CD4-positive, CD25-positive, alpha-beta regulatory T cell (primary cell): ENCODE measurements at regions not wholly inside any gene's neighbourhood (a gene's known extent, or its start where the extent isn't known, plus 50 kb on each side); places are given as distances from the start of the nearest gene placed in this dataset.

Experiments used
- ATAC-seq, 2 donors: fragments of 150-1000 bp; cut with Tn5 transposase; one replicate each; pipeline ENCODE4 v1.10.0; 2021; ENCODE audit warnings: low read depth in 2 of 2, moderate number of reproducible peaks in 2 of 2, moderate library complexity in 1 of 2
- DNase-seq, 3 donors: peaks; one replicate each; pipeline versions ENCODE4 v3.0.0 to v3.0.0-alpha.2; 2012 to 2022; ENCODE audit warnings: mixed read lengths in 1 of 3
- H3K27ac ChIP-seq: one replicate; pipeline ENCODE4 v1.7.0; 2013; ENCODE audit warnings: mild to moderate bottlenecking, low read length; ENCODE audit not compliant: insufficient read depth, poor library complexity, severe bottlenecking
- H3K27me3 ChIP-seq: one replicate; pipeline ENCODE4 v1.7.0; 2013; ENCODE audit warnings: low read length; ENCODE audit not compliant: control insufficient read depth, insufficient read depth
- H3K36me3 ChIP-seq: one replicate; pipeline ENCODE4 v1.7.0; 2013; ENCODE audit warnings: mild to moderate bottlenecking, low read length, moderate library complexity; ENCODE audit not compliant: control insufficient read depth, insufficient read depth
- H3K4me1 ChIP-seq: 2 replicates; pipeline ENCODE4 v1.7.0; 2013; ENCODE audit warnings: mild to moderate bottlenecking, low read length; ENCODE audit not compliant: insufficient read depth, control insufficient read depth, poor library complexity, severe bottlenecking
- H3K4me3 ChIP-seq: one replicate; pipeline ENCODE4 v1.7.0; 2013; ENCODE audit warnings: low read depth, mild to moderate bottlenecking, low read length, moderate library complexity
- H3K9me3 ChIP-seq, 2 experiments: 1 replicate in 1 of 2; 2 replicates in 1 of 2; pipeline ENCODE4 v1.7.0; 2013; ENCODE audit warnings: low read length in 2 of 2, mild to moderate bottlenecking in 1 of 2, moderate library complexity in 1 of 2; ENCODE audit not compliant: control insufficient read depth in 2 of 2
- H3K27ac Mint-ChIP-seq, 3 donors: one replicate each; pipeline ENCODE4 v1.8.0; 2020 to 2022; ENCODE audit warnings: mild to moderate bottlenecking in 3 of 3, mixed read lengths in 3 of 3, moderate library complexity in 2 of 3
- H3K27me3 Mint-ChIP-seq: one replicate; pipeline ENCODE4 v1.8.0; 2022; ENCODE audit warnings: mild to moderate bottlenecking, mixed read lengths
- H3K36me3 Mint-ChIP-seq: one replicate; pipeline ENCODE4 v1.8.0; 2020; ENCODE audit warnings: mixed read lengths
- H3K4me1 Mint-ChIP-seq, 4 donors: one replicate each; pipeline ENCODE4 v1.8.0; 2020 to 2022; ENCODE audit warnings: mixed read lengths in 4 of 4, mild to moderate bottlenecking in 1 of 4
- H3K4me3 Mint-ChIP-seq, 4 donors: one replicate each; pipeline ENCODE4 v1.8.0; 2020 to 2022; ENCODE audit warnings: mild to moderate bottlenecking in 4 of 4, mixed read lengths in 4 of 4, moderate library complexity in 3 of 4
- H3K9me3 Mint-ChIP-seq, 7 donors: one replicate each; pipeline ENCODE4 v1.8.0; 2020 to 2022; ENCODE audit warnings: mixed read lengths in 7 of 7, mild to moderate bottlenecking in 3 of 7, moderate library complexity in 2 of 7

DNA sequence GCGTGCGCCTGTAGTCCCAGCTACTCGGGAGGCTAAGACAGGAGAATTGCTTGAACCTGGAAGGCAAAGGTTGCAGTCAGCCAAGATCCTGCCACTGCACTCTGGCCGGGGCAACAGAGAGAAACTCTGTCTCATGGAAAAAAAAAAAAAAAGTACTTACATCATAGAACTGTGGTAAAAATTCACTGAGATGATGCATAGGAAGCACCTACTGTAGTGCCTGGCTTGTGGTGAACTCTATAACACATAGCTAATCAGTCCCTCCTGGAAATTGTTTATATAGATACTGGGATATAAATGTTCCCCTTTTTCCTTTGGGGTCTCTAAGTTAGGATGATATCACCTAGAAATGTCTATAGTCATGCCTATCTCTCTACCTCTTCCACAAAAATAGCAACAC, 89.7 kb upstream of the CPM start:
- no peak for DNase-seq
- Histone ChIP-seq H3K27ac (no peak overlapping the region), H3K4me1 (no peaks in the 10 kb centered on the region), H3K9me3 (no peaks in the 10 kb centered on the region), H3K27me3 (no peaks in the 10 kb centered on the region), H3K4me3 (no peak overlapping the region), H3K36me3 (no peaks in the 10 kb centered on the region)
- no peak for ATAC-seq
- Mint-ChIP-seq H3K36me3 (no peaks in the 10 kb centered on the region), H3K27me3 (peaks cover 11% of the 10 kb centered on the region), H3K4me3 (no peak overlapping the region), H3K4me1 (no peaks in the 10 kb centered on the region), H3K27ac (no peak overlapping the region), H3K9me3 (peaks cover 0 to 3% (median 0%) of the 10 kb centered on the region in 7 donors)

GRCh38 chr12:69023840-69024239, 90.9 kb upstream of the CPM start:
- Mint-ChIP-seq H3K4me3 (no peak overlapping the region), H3K27me3 (peaks cover 12% of the 10 kb centered on the region), H3K36me3 (no peaks in the 10 kb centered on the region), H3K9me3 (peaks cover 0 to 3% (median 0%) of the 10 kb centered on the region in 7 donors), H3K4me1 (no peaks in the 10 kb centered on the region), H3K27ac (no peak overlapping the region)
- Histone ChIP-seq H3K4me3 (no peak overlapping the region), H3K9me3 (no peaks in the 10 kb centered on the region), H3K4me1 (no peaks in the 10 kb centered on the region), H3K27ac (no peak overlapping the region), H3K36me3 (no peaks in the 10 kb centered on the region), H3K27me3 (no peaks in the 10 kb centered on the region)
- ATAC-seq: no peak
- no peak for DNase-seq

DNA sequence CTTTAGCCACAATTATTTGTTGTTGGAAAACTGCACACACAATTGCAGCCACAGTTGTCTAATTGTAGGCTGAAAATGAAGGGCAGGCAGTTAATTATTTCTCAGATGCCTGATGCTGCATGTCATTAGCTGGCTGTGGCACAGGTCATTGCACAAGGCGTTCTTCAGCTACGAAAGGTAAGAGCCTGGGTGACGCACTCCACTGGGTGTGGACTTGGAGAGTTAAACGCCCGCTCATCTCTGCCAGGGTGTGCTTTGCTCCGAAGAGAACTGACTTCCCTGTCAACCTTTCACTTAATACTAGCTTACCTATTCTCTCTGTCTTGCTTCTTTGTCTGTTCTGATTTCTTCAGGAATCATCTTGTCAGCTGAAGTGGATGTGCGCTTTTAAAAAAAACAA, 91.4 kb upstream of the CPM start:
- Mint-ChIP-seq H3K4me3 (no peak overlapping the region), H3K27ac (no peak overlapping the region), H3K4me1 (no peaks in the 10 kb centered on the region), H3K9me3 (peaks cover 0 to 3% (median 0%) of the 10 kb centered on the region in 7 donors), H3K36me3 (no peaks in the 10 kb centered on the region), H3K27me3 (peaks cover 12% of the 10 kb centered on the region)
- Histone ChIP-seq H3K9me3 (no peaks in the 10 kb centered on the region), H3K4me3 (no peak overlapping the region), H3K27me3 (no peaks in the 10 kb centered on the region), H3K36me3 (no peaks in the 10 kb centered on the region), H3K27ac (no peak overlapping the region), H3K4me1 (no peaks in the 10 kb centered on the region)
- DNase-seq: no peak
- ATAC-seq: no peak

- H3K4me1 Mint-ChIP-seq: no peaks in the 10 kb centered on the region
Observed at GRCh38 chr12:69024907-69025306, 91.9 kb upstream of the CPM start.

GRCh38 chr12:69026336-69026735, 93.4 kb upstream of the CPM start:
- H3K4me3 ChIP-seq: no peak overlapping the region
- Mint-ChIP-seq H3K36me3 (no peaks in the 10 kb centered on the region), H3K4me3 (no peak overlapping the region), H3K27me3 (peaks cover 12% of the 10 kb centered on the region), H3K4me1 (no peaks in the 10 kb centered on the region), H3K9me3 (peaks cover 0 to 1% (median 0%) of the 10 kb centered on the region in 7 donors), H3K27ac (peak overlapping the region in 1 of 3 donors; percentile 39)
- no peaks in the 10 kb centered on the region for H3K27me3 ChIP-seq
- no peaks in the 10 kb centered on the region for H3K9me3 ChIP-seq
- no peaks in the 10 kb centered on the region for H3K36me3 ChIP-seq
- no peaks in the 10 kb centered on the region for H3K4me1 ChIP-seq
- no peak overlapping the region for H3K27ac ChIP-seq
- no peak for DNase-seq
- no peak for ATAC-seq

More at GRCh38 chr12:69024907-69025306, 91.9 kb upstream of the CPM start:
- Mint-ChIP-seq H3K36me3 (no peaks in the 10 kb centered on the region), H3K27ac (no peak overlapping the region), H3K4me3 (no peak overlapping the region), H3K27me3 (peaks cover 12% of the 10 kb centered on the region), H3K9me3 (peaks cover 0 to 3% (median 0%) of the 10 kb centered on the region in 7 donors)
- H3K4me1 ChIP-seq: no peaks in the 10 kb centered on the region
- no peaks in the 10 kb centered on the region for H3K36me3 ChIP-seq
- DNase-seq (no peak), ATAC-seq (no peak)
- no peaks in the 10 kb centered on the region for H3K27me3 ChIP-seq
- H3K9me3 ChIP-seq: no peaks in the 10 kb centered on the region
- H3K4me3 ChIP-seq: no peak overlapping the region
- H3K27ac ChIP-seq: no peak overlapping the region

DNA sequence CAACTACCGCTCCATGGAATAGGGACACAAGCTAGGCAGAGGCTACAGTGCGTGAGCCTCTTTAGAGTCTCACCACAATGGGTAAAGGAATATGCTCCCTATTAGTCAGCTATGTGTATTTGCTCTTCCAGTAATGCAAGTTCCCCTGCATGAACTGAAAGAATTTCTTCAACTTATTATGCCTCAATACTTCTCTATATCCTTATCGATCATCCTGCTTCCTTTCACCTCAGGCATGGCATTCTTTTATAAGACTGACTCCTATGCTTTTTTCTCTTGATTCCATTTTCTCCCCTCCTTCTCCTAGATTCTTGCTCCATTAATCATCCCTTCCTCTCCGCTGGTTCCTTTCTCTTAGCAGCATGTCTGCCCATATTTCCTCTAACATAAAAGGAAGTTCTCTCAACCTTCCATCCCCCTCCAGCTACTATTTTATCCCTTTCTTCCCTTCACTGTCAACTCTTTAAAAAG, 94.5 kb upstream of the CPM start:
- ATAC-seq (no peak), DNase-seq (no peak)
- Mint-ChIP-seq H3K9me3 (peaks cover 0 to 2% (median 0%) of the 10 kb centered on the region in 7 donors), H3K36me3 (no peaks in the 10 kb centered on the region), H3K4me3 (no peak overlapping the region), H3K27ac (no peak overlapping the region), H3K4me1 (no peaks in the 10 kb centered on the region), H3K27me3 (peaks cover 12% of the 10 kb centered on the region)
- Histone ChIP-seq H3K27me3 (no peaks in the 10 kb centered on the region), H3K4me3 (no peak overlapping the region), H3K4me1 (no peaks in the 10 kb centered on the region), H3K27ac (no peak overlapping the region), H3K9me3 (no peaks in the 10 kb centered on the region), H3K36me3 (no peaks in the 10 kb centered on the region)

DNA sequence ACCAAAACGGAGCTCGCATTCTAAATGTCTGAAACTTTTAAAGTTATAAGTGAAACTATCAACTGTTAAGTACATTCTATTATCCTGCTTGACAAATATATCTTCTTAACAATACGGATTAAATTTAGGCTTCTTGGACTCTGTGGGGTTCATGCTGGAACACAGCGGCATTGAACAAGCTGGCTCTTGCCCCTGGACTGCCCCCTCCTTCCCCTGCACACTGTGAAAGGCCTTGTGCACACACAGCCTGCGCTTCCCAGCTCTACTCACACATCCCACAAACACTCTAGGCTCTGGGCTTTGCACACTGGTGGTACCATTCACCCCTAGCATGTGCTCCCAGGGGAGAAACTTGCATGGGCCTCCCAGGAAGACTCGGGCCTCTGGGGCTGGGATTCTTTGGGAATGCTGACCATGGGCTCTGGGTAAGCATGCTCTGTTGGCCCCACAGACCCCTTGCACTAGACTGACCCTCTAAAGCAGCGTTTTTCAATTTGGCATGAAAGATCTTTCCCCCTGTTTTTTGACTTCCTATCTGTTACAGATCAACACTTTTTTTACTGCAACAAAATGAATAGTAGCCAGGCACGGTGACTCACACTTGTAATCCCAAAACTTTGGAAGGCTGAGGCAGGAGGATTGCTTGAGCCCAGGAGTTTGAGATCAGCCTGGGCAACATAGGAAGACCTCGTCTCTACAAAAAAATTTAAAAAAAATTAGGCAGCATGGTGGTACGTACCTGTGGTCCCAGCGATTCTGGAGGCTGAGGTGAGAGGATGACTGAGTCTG, 96.2 kb upstream of the CPM start:
- Mint-ChIP-seq H3K27me3 (peaks cover 12% of the 10 kb centered on the region), H3K36me3 (no peaks in the 10 kb centered on the region), H3K27ac (no peak overlapping the region), H3K4me1 (no peaks in the 10 kb centered on the region), H3K4me3 (no peak overlapping the region), H3K9me3 (peaks cover 0 to 2% (median 0%) of the 10 kb centered on the region in 7 donors)
- ATAC-seq (no peak), DNase-seq (no peak)
- no peaks in the 10 kb centered on the region for H3K9me3 ChIP-seq
- no peaks in the 10 kb centered on the region for H3K27me3 ChIP-seq
- no peaks in the 10 kb centered on the region for H3K36me3 ChIP-seq
- H3K27ac ChIP-seq: no peak overlapping the region
- no peaks in the 10 kb centered on the region for H3K4me1 ChIP-seq
- H3K4me3 ChIP-seq: no peak overlapping the region

- H3K27ac Mint-ChIP-seq: no peak overlapping the region
Observed at GRCh38 chr12:69030321-69030720, 97.3 kb upstream of the CPM start.

More at GRCh38 chr12:69030321-69030720, 97.3 kb upstream of the CPM start:
- no peak overlapping the region for H3K4me3 Mint-ChIP-seq
- DNase-seq: no peak
- no peak overlapping the region for H3K4me3 ChIP-seq
- H3K9me3 Mint-ChIP-seq: peaks cover 0 to 2% (median 0%) of the 10 kb centered on the region in 7 donors
- ATAC-seq: no peak
- H3K36me3 Mint-ChIP-seq: no peaks in the 10 kb centered on the region
- peaks cover 12% of the 10 kb centered on the region for H3K27me3 Mint-ChIP-seq
- no peaks in the 10 kb centered on the region for H3K4me1 Mint-ChIP-seq
- no peaks in the 10 kb centered on the region for H3K9me3 ChIP-seq
- no peaks in the 10 kb centered on the region for H3K4me1 ChIP-seq
- H3K27me3 ChIP-seq: no peaks in the 10 kb centered on the region
- no peaks in the 10 kb centered on the region for H3K36me3 ChIP-seq
- no peak overlapping the region for H3K27ac ChIP-seq
